ENCODE measurements at regions not wholly inside any gene's neighbourhood (a gene's known extent, or its start where the extent isn't known, plus 50 kb on each side); places are given as distances from the start of the nearest gene placed in this dataset.

GRCh38 chr16:85513180-85513579 lies 99.9 kb upstream of the GSE1 start:
- Histone ChIP-seq H3K4me3 (replicated peaks in 1 of 3) (no peak overlapping the region), H3K9me3 (no peaks in the 10 kb centered on the region), H3K27me3 (no peaks in the 10 kb centered on the region), H3K4me1 (peaks cover 22 to 39% of the 10 kb centered on the region in 2 donors), H3K36me3 (no peaks in the 10 kb centered on the region), H3K27ac (no peak overlapping the region)
- DNase-seq = no peak
- TF ChIP-seq, protein P1, sequence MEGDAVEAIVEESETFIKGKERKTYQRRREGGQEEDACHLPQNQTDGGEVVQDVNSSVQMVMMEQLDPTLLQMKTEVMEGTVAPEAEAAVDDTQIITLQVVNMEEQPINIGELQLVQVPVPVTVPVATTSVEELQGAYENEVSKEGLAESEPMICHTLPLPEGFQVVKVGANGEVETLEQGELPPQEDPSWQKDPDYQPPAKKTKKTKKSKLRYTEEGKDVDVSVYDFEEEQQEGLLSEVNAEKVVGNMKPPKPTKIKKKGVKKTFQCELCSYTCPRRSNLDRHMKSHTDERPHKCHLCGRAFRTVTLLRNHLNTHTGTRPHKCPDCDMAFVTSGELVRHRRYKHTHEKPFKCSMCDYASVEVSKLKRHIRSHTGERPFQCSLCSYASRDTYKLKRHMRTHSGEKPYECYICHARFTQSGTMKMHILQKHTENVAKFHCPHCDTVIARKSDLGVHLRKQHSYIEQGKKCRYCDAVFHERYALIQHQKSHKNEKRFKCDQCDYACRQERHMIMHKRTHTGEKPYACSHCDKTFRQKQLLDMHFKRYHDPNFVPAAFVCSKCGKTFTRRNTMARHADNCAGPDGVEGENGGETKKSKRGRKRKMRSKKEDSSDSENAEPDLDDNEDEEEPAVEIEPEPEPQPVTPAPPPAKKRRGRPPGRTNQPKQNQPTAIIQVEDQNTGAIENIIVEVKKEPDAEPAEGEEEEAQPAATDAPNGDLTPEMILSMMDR (IDR thresholded peaks at IDR 0.05) = no peak
- TF ChIP-seq POLR2A (IDR thresholded peaks at IDR 0.05) = no peak
- 86 to 95% methylated on average over 8 to 9 of the region's 9 CpGs for WGBS, 2 donors
- intact Hi-C loops (cut with DNase I) = no loop called here

GRCh38 chr16:85513649-85514048 lies 99.5 kb upstream of the GSE1 start:
- intact Hi-C loops (cut with DNase I) = no loop called here
- TF ChIP-seq POLR2A (IDR thresholded peaks at IDR 0.05) = no peak
- TF ChIP-seq, protein P1 (IDR thresholded peaks at IDR 0.05) = no peak
- Histone ChIP-seq H3K27me3 (no peaks in the 10 kb centered on the region), H3K9me3 (no peaks in the 10 kb centered on the region), H3K4me3 (replicated peaks in 1 of 3) (no peak overlapping the region), H3K4me1 (peaks cover 22 to 39% of the 10 kb centered on the region in 2 donors), H3K27ac (peak overlapping the region in 2 of 3 donors; percentile 66 to 88), H3K36me3 (no peaks in the 10 kb centered on the region)
- 82 to 93% methylated on average over 6 to 8 of the region's 10 CpGs for WGBS, 2 donors
- no peak for DNase-seq

GRCh38 chr16:85514295-85514597 lies 98.9 kb upstream of the GSE1 start:
- no peaks in the 10 kb centered on the region for H3K36me3 ChIP-seq
- H3K9me3 ChIP-seq = no peaks in the 10 kb centered on the region
- 17 to 29% methylated on average over 2 to 3 of the region's 8 CpGs for WGBS, 2 donors
- H3K4me1 ChIP-seq = peaks cover 22 to 39% of the 10 kb centered on the region in 2 donors
- peak overlapping the region; percentile 66 to 88 (median 84) for H3K27ac ChIP-seq
- H3K27me3 ChIP-seq = no peaks in the 10 kb centered on the region
- no peak for TF ChIP-seq POLR2A (IDR thresholded peaks at IDR 0.05)
- TF ChIP-seq, protein P1 (IDR thresholded peaks at IDR 0.05) = no peak
- no peak overlapping the region for H3K4me3 ChIP-seq (replicated peaks in 1 of 3)
- peak; percentile 88 to 89 for DNase-seq
- intact Hi-C loops (cut with DNase I) = no loop called here

DNA sequence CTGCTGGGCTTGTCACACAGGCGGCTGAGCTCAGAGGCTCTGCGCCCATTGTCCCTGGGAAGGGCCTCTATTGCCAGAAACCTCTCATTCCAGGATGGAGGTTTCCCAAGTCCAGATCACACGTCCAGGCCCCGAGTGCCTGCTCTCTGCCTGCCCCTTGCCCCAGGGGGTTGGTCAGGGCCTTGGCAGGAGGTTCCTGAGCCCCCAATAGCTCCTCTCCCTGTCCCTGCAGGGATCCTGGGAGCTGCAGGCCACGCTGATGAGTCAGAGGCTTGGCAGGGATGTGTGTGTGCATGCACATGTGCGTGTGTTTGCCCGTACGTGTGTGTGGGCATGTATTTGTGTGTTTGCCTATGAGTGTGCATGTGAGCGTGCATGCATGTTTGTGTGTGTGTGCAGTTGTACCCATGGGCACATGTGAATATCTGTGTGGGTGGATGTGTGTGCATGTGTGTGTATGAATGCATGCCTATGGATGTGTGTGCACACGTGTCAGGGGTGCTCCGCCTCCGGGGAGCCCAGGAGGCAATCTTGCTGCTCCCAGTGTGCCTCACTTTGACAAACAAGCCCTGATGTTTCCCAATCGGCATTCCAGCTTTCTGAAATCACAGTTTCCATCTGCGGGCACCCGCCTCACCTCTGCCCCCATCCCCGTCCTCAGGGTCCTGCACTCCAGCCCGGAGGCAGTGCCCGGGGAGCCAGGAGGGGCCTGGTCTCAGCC lies 98.4 kb upstream of the GSE1 start:
- Histone ChIP-seq H3K36me3 (no peaks in the 10 kb centered on the region), H3K27ac (peak overlapping the region; percentile 66 to 88 (median 84)), H3K4me1 (peaks cover 22 to 39% of the 10 kb centered on the region in 2 donors), H3K4me3 (replicated peaks in 1 of 3) (no peak overlapping the region), H3K9me3 (no peaks in the 10 kb centered on the region), H3K27me3 (no peaks in the 10 kb centered on the region)
- TF ChIP-seq POLR2A (IDR thresholded peaks at IDR 0.05) = no peak
- TF ChIP-seq, protein P1 (IDR thresholded peaks at IDR 0.05) = peak in 1 of 6 experiments; percentile 7
- intact Hi-C loops (cut with DNase I) = no loop called here
- WGBS, 2 donors = 40 to 46% methylated on average over 11 to 16 of the region's 18 CpGs
- DNase-seq = peak; percentile 78 to 82

DNA sequence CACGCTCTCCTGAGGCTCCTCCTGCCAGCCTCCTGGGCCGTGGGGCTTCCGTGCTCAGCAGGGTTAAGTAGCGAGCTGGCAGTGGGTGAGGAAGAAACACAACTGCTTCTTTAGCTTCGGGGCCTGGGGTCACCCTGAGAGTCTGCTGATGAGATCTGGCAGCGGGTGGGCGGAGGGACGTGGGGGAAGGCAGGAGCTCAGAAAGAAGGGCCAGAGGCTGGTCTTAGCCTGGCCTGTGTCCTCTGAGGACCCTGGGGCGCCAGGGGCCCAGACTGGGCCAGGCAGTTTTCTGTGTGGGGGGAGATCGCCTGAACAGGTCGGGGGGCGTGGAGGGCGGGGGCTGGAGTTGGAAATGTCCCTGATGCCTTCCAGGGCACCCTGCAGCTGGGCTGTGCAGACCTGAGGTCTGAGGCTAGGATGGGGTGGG lies 97.8 kb upstream of the GSE1 start:
- H3K4me3 ChIP-seq (replicated peaks in 1 of 3) = no peak overlapping the region

More for the DNA sequence above, 97.8 kb upstream of the GSE1 start:
- TF ChIP-seq, protein P1 (IDR thresholded peaks at IDR 0.05) = no peak
- no peak for TF ChIP-seq POLR2A (IDR thresholded peaks at IDR 0.05)
- Histone ChIP-seq H3K36me3 (no peaks in the 10 kb centered on the region), H3K27ac (peak overlapping the region; percentile 66 to 88 (median 84)), H3K4me1 (peaks cover 22 to 43% of the 10 kb centered on the region in 2 donors), H3K27me3 (no peaks in the 10 kb centered on the region), H3K9me3 (no peaks in the 10 kb centered on the region)
- intact Hi-C loops (cut with DNase I) = no loop called here
- DNase-seq = no peak
- WGBS, 2 donors = 58 to 62% methylated on average over 8 to 13 of the region's 13 CpGs

All from thyroid gland (tissue), 4 donors.